IMR-90 (cell line): ENCODE measurements at regions not wholly inside any gene's neighbourhood (a gene's known extent, or its start where the extent isn't known, plus 50 kb on each side); places are given as distances from the start of the nearest gene placed in this dataset.

Experiments
- ATAC-seq: fragments of 200-7000 bp; cut with Tn5 transposase; 2 replicates; pipeline ENCODE4 v1.9.1; 2020; ENCODE audit warnings: low read depth, mild to moderate bottlenecking, moderate library complexity
- BruUV-seq: library from RNA; stranded (reverse); fragments of 400-500 nt; replicated peaks from 2 replicates; lab custom pipeline; 2021; lab: Mats Ljungman, UMichigan
- CTCF ChIA-PET: fragments of 300-600 bp; formaldehyde crosslinking; extraction: SDS; loops from one replicate; lab custom pipeline; 2021; ENCODE audit warnings: antibody characterized with exemption; lab: Yijun Ruan, JAX
- POLR2A ChIA-PET: fragments of 300-600 bp; sonication (Branson Sonifier 250); formaldehyde crosslinking; loops from one replicate; lab custom pipeline; 2022; ENCODE audit warnings: antibody characterized with exemption; ENCODE audit not compliant: unreplicated experiment; lab: Charles Lee
- DNase-seq: peaks from one replicate; pipeline ENCODE4 v3.0.0; 2013
- H2AFZ ChIP-seq: replicated peaks from 2 replicates; pipeline ENCODE3; 2013; ENCODE audit warnings: low read length, mild to moderate bottlenecking; ENCODE audit not compliant: poor library complexity
- H2AK5ac ChIP-seq: 2 replicates; pipeline ENCODE4 v1.6.1; 2013; ENCODE audit warnings: low read depth, low read length, inconsistent platforms
- H2AK9ac ChIP-seq: replicated peaks from 2 replicates; pipeline ENCODE3; 2013; ENCODE audit warnings: mild to moderate bottlenecking, low read depth, low read length, moderate library complexity; ENCODE audit not compliant: poor library complexity
- H2BK120ac ChIP-seq: 2 replicates; pipeline ENCODE4 v1.6.1; 2013; ENCODE audit warnings: low read depth, low read length, inconsistent platforms
- H2BK15ac ChIP-seq: 3 replicates; pipeline ENCODE4 v1.6.1; 2013; ENCODE audit warnings: low read depth, low read length, inconsistent platforms
- H2BK20ac ChIP-seq: 2 replicates; pipeline ENCODE4 v1.6.1; 2013; ENCODE audit warnings: low read depth, mild to moderate bottlenecking, inconsistent platforms, low read length, moderate library complexity
- H2BK5ac ChIP-seq: 2 replicates; pipeline ENCODE4 v1.6.1; 2013; ENCODE audit warnings: mild to moderate bottlenecking, low read depth, low read length, inconsistent platforms; ENCODE audit not compliant: poor library complexity, severe bottlenecking
- H3K14ac ChIP-seq: replicated peaks from 2 replicates; pipeline ENCODE4 v1.6.1; 2013; ENCODE audit warnings: low read depth, low read length, inconsistent platforms
- H3K18ac ChIP-seq: 2 replicates; pipeline ENCODE4 v1.6.1; 2013; ENCODE audit warnings: low read depth, low read length, control low read depth
- H3K23ac ChIP-seq: 2 replicates; pipeline ENCODE4 v1.6.1; 2013; ENCODE audit warnings: low read depth, low read length, inconsistent platforms
- H3K27ac ChIP-seq: 2 replicates; pipeline ENCODE4 v1.5.1; 2013; ENCODE audit warnings: mild to moderate bottlenecking, control low read depth, low read length; ENCODE audit not compliant: insufficient read depth
- H3K27me3 ChIP-seq: 2 replicates; pipeline ENCODE4 v1.6.1; 2013; ENCODE audit warnings: low read length; ENCODE audit not compliant: control insufficient read depth, insufficient read depth
- H3K36me3 ChIP-seq: 2 replicates; pipeline ENCODE4 v1.6.1; 2013; ENCODE audit warnings: low read length, mixed read lengths; ENCODE audit not compliant: control insufficient read depth, insufficient read depth
- H3K4ac ChIP-seq: 2 replicates; pipeline ENCODE4 v1.6.1; 2013; ENCODE audit warnings: low read depth, low read length, inconsistent platforms
- H3K4me1 ChIP-seq: 2 replicates; pipeline ENCODE4 v1.6.1; 2013; ENCODE audit warnings: low read length, mixed read lengths; ENCODE audit not compliant: control insufficient read depth, insufficient read depth
- H3K4me2 ChIP-seq: 2 replicates; pipeline ENCODE4 v1.6.1; 2013; ENCODE audit warnings: low read depth, mild to moderate bottlenecking, control low read depth, low read length, moderate library complexity
- H3K4me3 ChIP-seq: 2 replicates; pipeline ENCODE4 v1.5.1; 2013; ENCODE audit warnings: low read depth, mild to moderate bottlenecking, control low read depth, low read length, moderate library complexity; ENCODE audit not compliant: insufficient read depth
- H3K56ac ChIP-seq: 2 replicates; pipeline ENCODE4 v1.6.1; 2013; ENCODE audit warnings: low read length, inconsistent platforms; ENCODE audit not compliant: insufficient read depth; ENCODE audit errors: extremely low read depth
- H3K79me1 ChIP-seq, 2 experiments: 2 replicates each; pipeline ENCODE4 v1.6.1; 2013; ENCODE audit warnings: low read length in 2 of 2, inconsistent platforms in 1 of 2, low read depth in 1 of 2
- H3K9ac ChIP-seq: 2 replicates; pipeline ENCODE4 v1.6.1; 2013; ENCODE audit warnings: low read depth, low read length, control low read depth
- H3K9me1 ChIP-seq: 2 replicates; pipeline ENCODE4 v1.6.1; 2013; ENCODE audit warnings: low read length, inconsistent platforms; ENCODE audit not compliant: insufficient read depth
- H3K9me3 ChIP-seq: 2 replicates; pipeline ENCODE4 v1.6.1; 2013; ENCODE audit warnings: low read length; ENCODE audit not compliant: control insufficient read depth, insufficient read depth
- H4K20me1 ChIP-seq: 2 replicates; pipeline ENCODE4 v1.6.1; 2013; ENCODE audit warnings: low read length, inconsistent platforms; ENCODE audit not compliant: insufficient read depth
- H4K5ac ChIP-seq: 2 replicates; pipeline ENCODE4 v1.6.1; 2013; ENCODE audit warnings: mild to moderate bottlenecking, low read depth, low read length, control low read depth
- H4K8ac ChIP-seq, 2 experiments: 2 replicates each; pipeline ENCODE4 v1.6.1; 2013; ENCODE audit warnings: low read depth in 2 of 2, low read length in 2 of 2, control low read depth in 1 of 2, inconsistent platforms in 1 of 2
- H4K91ac ChIP-seq: 2 replicates; pipeline ENCODE4 v1.6.1; 2013; ENCODE audit warnings: low read depth, low read length, inconsistent platforms; ENCODE audit not compliant: insufficient read depth
- BHLHE40 ChIP-seq: fragments of 150-350 bp; IDR thresholded peaks from 2 replicates; pipeline ENCODE4 v1.6.1; 2016; ENCODE audit warnings: mild to moderate bottlenecking, low read depth, low read length
- CEBPB ChIP-seq: IDR thresholded peaks from 2 replicates; pipeline ENCODE4 v1.6.1; 2012; ENCODE audit warnings: low read depth, low read length, improper control_type of control experiment
- CHD1 ChIP-seq: IDR thresholded peaks from 2 replicates; pipeline ENCODE4 v1.6.1; 2012; ENCODE audit warnings: low read depth, low read length, improper control_type of control experiment
- CTCF ChIP-seq: conservative IDR thresholded peaks from 2 replicates; pipeline ENCODE4 v1.5.1; 2012; ENCODE audit warnings: mild to moderate bottlenecking, low read depth, low read length, improper control_type of control experiment
- ELK1 ChIP-seq: fragments of 150-350 bp; IDR thresholded peaks from 2 replicates; pipeline ENCODE4 v1.6.1; 2016; ENCODE audit warnings: low read depth, mild to moderate bottlenecking, low read length, moderate library complexity, borderline replicate concordance
- MXI1 ChIP-seq: IDR thresholded peaks from 2 replicates; pipeline ENCODE4 v1.6.1; 2012; ENCODE audit warnings: low read depth, mild to moderate bottlenecking, low read length, moderate library complexity, borderline replicate concordance
- NFE2L2 ChIP-seq: fragments of 150-350 bp; IDR thresholded peaks from 2 replicates; pipeline ENCODE4 v1.6.1; 2016; ENCODE audit warnings: low read depth, mild to moderate bottlenecking, low read length
- POLR2A ChIP-seq: IDR thresholded peaks from 2 replicates; pipeline ENCODE4 v1.6.1; 2012; ENCODE audit warnings: mild to moderate bottlenecking, low read depth, low read length
- RAD21 ChIP-seq: IDR thresholded peaks from 2 replicates; pipeline ENCODE4 v1.6.1; 2012; ENCODE audit warnings: low read length, improper control_type of control experiment
- RCOR1 ChIP-seq: IDR thresholded peaks from 2 replicates; pipeline ENCODE4 v1.6.1; 2012; ENCODE audit warnings: mild to moderate bottlenecking, low read length, improper control_type of control experiment; ENCODE audit not compliant: insufficient replicate concordance
- SMC3 ChIP-seq: fragments of 150-350 bp; IDR thresholded peaks from 2 replicates; pipeline ENCODE4 v1.6.1; 2016; ENCODE audit warnings: low read depth, mild to moderate bottlenecking, antibody characterized with exemption, low read length, moderate library complexity
- WGBS, 2 experiments: methylation state at CpG; one replicate each; pipeline versions ENCODE4 v1.1.5 to v1.1.7; 2013; ENCODE audit warnings: missing lambda C conversion rate in 2 of 2; ENCODE audit not compliant: insufficient read length in 1 of 2; ENCODE audit errors: extremely low coverage in 2 of 2; 5-methylcytosine and 5-hydroxymethylcytosine counted together
- dilution Hi-C: fragments of 300-500 bp; cut with HindIII; formaldehyde crosslinking; loops from one replicate; pipeline ENCODE4 v1.14.3; 2018; ENCODE audit warnings: low sequenced_read_pairs; ENCODE audit not compliant: unreplicated experiment
- in situ Hi-C: fragments of 300-500 bp; cut with MboI; formaldehyde crosslinking; loops from 3 replicates; pipeline ENCODE4 v1.14.3; 2019; ENCODE audit warnings: low sequenced_read_pairs, inconsistent platforms, mixed read lengths
- intact Hi-C: fragments of 100-400 bp; cut with micrococcal nuclease; formaldehyde crosslinking; loops from 2 replicates; pipeline ENCODE4 v1.10.0; 2022
- TF ChIP-seq, protein P1 (sequence below): fragments of 150-350 bp; IDR thresholded peaks from 2 replicates; pipeline ENCODE4 v1.6.1; 2017; ENCODE audit warnings: mild to moderate bottlenecking, antibody characterized with exemption, low read length, low read depth

DNA sequence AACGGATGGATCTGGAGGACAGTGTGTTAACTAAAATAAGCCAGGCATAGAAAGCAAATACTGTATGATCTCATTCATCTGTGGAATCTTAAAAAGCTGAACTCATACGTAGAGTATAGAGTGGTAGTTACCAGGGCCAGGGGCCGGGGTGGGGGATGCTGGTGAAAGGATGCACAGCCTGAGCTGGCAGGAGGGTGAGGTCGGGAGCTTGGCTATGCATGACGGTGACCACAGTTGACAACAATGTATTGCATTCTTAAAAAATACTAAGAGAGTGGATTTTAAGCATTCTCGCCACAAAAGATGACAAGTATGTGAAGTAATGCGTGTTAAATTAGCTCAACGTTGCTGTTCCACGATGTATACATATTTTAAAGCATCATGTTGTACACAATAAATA is 351.3 kb downstream of the TMEM121 start:
- H2BK20ac ChIP-seq, result no peak overlapping the region
- no peaks in the 10 kb centered on the region for H3K79me1 ChIP-seq
- no peaks in the 10 kb centered on the region for H3K36me3 ChIP-seq
- TF ChIP-seq CEBPB (no peak), ELK1 (no peak), CTCF (no peak), BHLHE40 (no peak), MXI1 (no peak), NFE2L2 (no peak), CHD1 (no peak), SMC3 (no peak), RAD21 (no peak), RCOR1 (no peak), POLR2A (no peak)
- TF ChIP-seq, protein P1, sequence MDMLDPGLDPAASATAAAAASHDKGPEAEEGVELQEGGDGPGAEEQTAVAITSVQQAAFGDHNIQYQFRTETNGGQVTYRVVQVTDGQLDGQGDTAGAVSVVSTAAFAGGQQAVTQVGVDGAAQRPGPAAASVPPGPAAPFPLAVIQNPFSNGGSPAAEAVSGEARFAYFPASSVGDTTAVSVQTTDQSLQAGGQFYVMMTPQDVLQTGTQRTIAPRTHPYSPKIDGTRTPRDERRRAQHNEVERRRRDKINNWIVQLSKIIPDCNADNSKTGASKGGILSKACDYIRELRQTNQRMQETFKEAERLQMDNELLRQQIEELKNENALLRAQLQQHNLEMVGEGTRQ, result no peak
- no peak overlapping the region for H2AK9ac ChIP-seq
- no peak overlapping the region for H4K91ac ChIP-seq
- intact Hi-C loops (no loop called here), dilution Hi-C loops (no loop called here), in situ Hi-C loops (no loop called here)
- no peaks in the 10 kb centered on the region for H3K27me3 ChIP-seq
- no peaks in the 10 kb centered on the region for H3K9me1 ChIP-seq
- H3K56ac ChIP-seq, result no peak overlapping the region
- H3K18ac ChIP-seq, result no peak overlapping the region
- no peak overlapping the region for H4K8ac ChIP-seq
- H2BK15ac ChIP-seq, result no peak overlapping the region
- POLR2A ChIA-PET, result no interaction called here
- H4K20me1 ChIP-seq, result no peaks in the 10 kb centered on the region
- H3K4me1 ChIP-seq, result no peaks in the 10 kb centered on the region
- H4K5ac ChIP-seq, result no peak overlapping the region
- H3K9ac ChIP-seq, result no peak overlapping the region
- H3K23ac ChIP-seq, result no peak overlapping the region
- H2BK120ac ChIP-seq, result no peak overlapping the region
- BruUV-seq, result no TSS peak
- no peak overlapping the region for H3K14ac ChIP-seq
- 37% methylated on average over 3 of the region's 9 CpGs; no CpG with 5 or more reads in 1 of the 2 experiments for WGBS, 2 experiments
- no peak overlapping the region for H3K27ac ChIP-seq
- ATAC-seq, result no peak
- CTCF ChIA-PET, result no interaction called here
- H2AFZ ChIP-seq, result no peak overlapping the region
- no peak overlapping the region for H3K4me3 ChIP-seq
- H3K4me2 ChIP-seq, result no peak overlapping the region
- no peak for DNase-seq
- H3K9me3 ChIP-seq, result peaks cover 33% of the 10 kb centered on the region
- no peak overlapping the region for H2AK5ac ChIP-seq
- no peak overlapping the region for H2BK5ac ChIP-seq
- H3K4ac ChIP-seq, result no peak overlapping the region
